ENCODE measurements at regions not wholly inside any gene's neighbourhood (a gene's known extent, or its start where the extent isn't known, plus 50 kb on each side); places are given as distances from the start of the nearest gene placed in this dataset.

GRCh38 chr2:23127465-23127864, 257.5 kb upstream of the KLHL29 start:
- Histone ChIP-seq H3K36me3 (ENCODE audit: control insufficient read depth, insufficient read depth, low read length, severe bottlenecking) (no peaks in the 10 kb centered on the region), H3K27me3 (replicated peaks; ENCODE audit: control insufficient read depth, insufficient read depth, low read length) (peaks cover 14% of the 10 kb centered on the region), H3K9ac (ENCODE audit: low read length) (no peak overlapping the region), H3K4me3 (ENCODE audit: low read length) (no peak overlapping the region), H3K9me3 (ENCODE audit: control insufficient read depth, low read length) (peaks cover 4% of the 10 kb centered on the region), H3K4me1 (ENCODE audit: control insufficient read depth, insufficient read depth, low read length) (no peaks in the 10 kb centered on the region)
- no peak for DNase-seq (ENCODE audit: low read depth)

GRCh38 chr2:23128684-23129292, 256.2 kb upstream of the KLHL29 start:
- H3K9ac ChIP-seq (ENCODE audit: low read length) = no peak overlapping the region
- H3K36me3 ChIP-seq (ENCODE audit: control insufficient read depth, insufficient read depth, low read length, severe bottlenecking) = no peaks in the 10 kb centered on the region
- peaks cover 4% of the 10 kb centered on the region for H3K9me3 ChIP-seq (ENCODE audit: control insufficient read depth, low read length)
- H3K27me3 ChIP-seq (replicated peaks; ENCODE audit: control insufficient read depth, insufficient read depth, low read length) = peaks cover 14% of the 10 kb centered on the region
- no peak for DNase-seq (ENCODE audit: low read depth)
- no peaks in the 10 kb centered on the region for H3K4me1 ChIP-seq (ENCODE audit: control insufficient read depth, insufficient read depth, low read length)
- no peak overlapping the region for H3K4me3 ChIP-seq (ENCODE audit: low read length)

GRCh38 chr2:23131066-23131575, 253.9 kb upstream of the KLHL29 start:
- Histone ChIP-seq H3K9me3 (ENCODE audit: control insufficient read depth, low read length) (peaks cover 4% of the 10 kb centered on the region), H3K4me1 (ENCODE audit: control insufficient read depth, insufficient read depth, low read length) (peaks cover 4% of the 10 kb centered on the region), H3K9ac (ENCODE audit: low read length) (no peak overlapping the region), H3K4me3 (ENCODE audit: low read length) (no peak overlapping the region), H3K36me3 (ENCODE audit: control insufficient read depth, insufficient read depth, low read length, severe bottlenecking) (no peaks in the 10 kb centered on the region), H3K27me3 (replicated peaks; ENCODE audit: control insufficient read depth, insufficient read depth, low read length) (peaks cover 10% of the 10 kb centered on the region)
- no peak for DNase-seq (ENCODE audit: low read depth)

- Histone ChIP-seq H3K9ac (ENCODE audit: low read length) (no peak overlapping the region), H3K36me3 (ENCODE audit: control insufficient read depth, insufficient read depth, low read length, severe bottlenecking) (no peaks in the 10 kb centered on the region), H3K4me3 (ENCODE audit: low read length) (no peak overlapping the region), H3K9me3 (ENCODE audit: control insufficient read depth, low read length) (peaks cover 4% of the 10 kb centered on the region), H3K27me3 (replicated peaks; ENCODE audit: control insufficient read depth, insufficient read depth, low read length) (peaks cover 10% of the 10 kb centered on the region), H3K4me1 (ENCODE audit: control insufficient read depth, insufficient read depth, low read length) (peaks cover 4% of the 10 kb centered on the region)
- no peak for DNase-seq (ENCODE audit: low read depth)
Observed at GRCh38 chr2:23132000-23132399, 253.0 kb upstream of the KLHL29 start.

GRCh38 chr2:23132823-23133595, 252.0 kb upstream of the KLHL29 start:
- Histone ChIP-seq H3K4me1 (ENCODE audit: control insufficient read depth, insufficient read depth, low read length) (peaks cover 4% of the 10 kb centered on the region), H3K4me3 (ENCODE audit: low read length) (no peak overlapping the region), H3K36me3 (ENCODE audit: control insufficient read depth, insufficient read depth, low read length, severe bottlenecking) (no peaks in the 10 kb centered on the region), H3K9me3 (ENCODE audit: control insufficient read depth, low read length) (peaks cover 4% of the 10 kb centered on the region), H3K9ac (ENCODE audit: low read length) (no peak overlapping the region), H3K27me3 (replicated peaks; ENCODE audit: control insufficient read depth, insufficient read depth, low read length) (peaks cover 8% of the 10 kb centered on the region)
- DNase-seq (ENCODE audit: low read depth) = no peak

- DNase-seq (ENCODE audit: low read depth) = no peak
- Histone ChIP-seq H3K4me3 (ENCODE audit: low read length) (no peak overlapping the region), H3K4me1 (ENCODE audit: control insufficient read depth, insufficient read depth, low read length) (peaks cover 4% of the 10 kb centered on the region), H3K27me3 (replicated peaks; ENCODE audit: control insufficient read depth, insufficient read depth, low read length) (peaks cover 4% of the 10 kb centered on the region), H3K36me3 (ENCODE audit: control insufficient read depth, insufficient read depth, low read length, severe bottlenecking) (no peaks in the 10 kb centered on the region), H3K9me3 (ENCODE audit: control insufficient read depth, low read length) (no peaks in the 10 kb centered on the region), H3K9ac (ENCODE audit: low read length) (no peak overlapping the region)
Observed at GRCh38 chr2:23134726-23135125, 250.3 kb upstream of the KLHL29 start.

- peaks cover 4% of the 10 kb centered on the region for H3K4me1 ChIP-seq (ENCODE audit: control insufficient read depth, insufficient read depth, low read length)
- H3K4me3 ChIP-seq (ENCODE audit: low read length) = no peak overlapping the region
- peak overlapping the region; percentile 36 for H3K9ac ChIP-seq (ENCODE audit: low read length)
- peaks cover 4% of the 10 kb centered on the region for H3K27me3 ChIP-seq (replicated peaks; ENCODE audit: control insufficient read depth, insufficient read depth, low read length)
- DNase-seq (ENCODE audit: low read depth) = no peak
- H3K9me3 ChIP-seq (ENCODE audit: control insufficient read depth, low read length) = no peaks in the 10 kb centered on the region
- H3K36me3 ChIP-seq (ENCODE audit: control insufficient read depth, insufficient read depth, low read length, severe bottlenecking) = no peaks in the 10 kb centered on the region
Observed at GRCh38 chr2:23135481-23136100, 249.4 kb upstream of the KLHL29 start.

GRCh38 chr2:23137166-23137565, 247.8 kb upstream of the KLHL29 start:
- no peak for DNase-seq (ENCODE audit: low read depth)
- Histone ChIP-seq H3K4me3 (ENCODE audit: low read length) (no peak overlapping the region), H3K4me1 (ENCODE audit: control insufficient read depth, insufficient read depth, low read length) (peaks cover 4% of the 10 kb centered on the region), H3K27me3 (replicated peaks; ENCODE audit: control insufficient read depth, insufficient read depth, low read length) (no peaks in the 10 kb centered on the region), H3K36me3 (ENCODE audit: control insufficient read depth, insufficient read depth, low read length, severe bottlenecking) (no peaks in the 10 kb centered on the region), H3K9ac (ENCODE audit: low read length) (no peak overlapping the region), H3K9me3 (ENCODE audit: control insufficient read depth, low read length) (no peaks in the 10 kb centered on the region)

- no peak for DNase-seq (ENCODE audit: low read depth)
- H3K27me3 ChIP-seq (replicated peaks; ENCODE audit: control insufficient read depth, insufficient read depth, low read length) = no peaks in the 10 kb centered on the region
- H3K9me3 ChIP-seq (ENCODE audit: control insufficient read depth, low read length) = no peaks in the 10 kb centered on the region
- H3K36me3 ChIP-seq (ENCODE audit: control insufficient read depth, insufficient read depth, low read length, severe bottlenecking) = no peaks in the 10 kb centered on the region
- no peak overlapping the region for H3K4me3 ChIP-seq (ENCODE audit: low read length)
- peaks cover 4% of the 10 kb centered on the region for H3K4me1 ChIP-seq (ENCODE audit: control insufficient read depth, insufficient read depth, low read length)
- no peak overlapping the region for H3K9ac ChIP-seq (ENCODE audit: low read length)
Observed at GRCh38 chr2:23138701-23139100, 246.3 kb upstream of the KLHL29 start.

- Histone ChIP-seq H3K27me3 (replicated peaks; ENCODE audit: control insufficient read depth, insufficient read depth, low read length) (peaks cover 6% of the 10 kb centered on the region), H3K4me1 (ENCODE audit: control insufficient read depth, insufficient read depth, low read length) (no peaks in the 10 kb centered on the region), H3K9ac (ENCODE audit: low read length) (no peak overlapping the region), H3K9me3 (ENCODE audit: control insufficient read depth, low read length) (no peaks in the 10 kb centered on the region), H3K36me3 (ENCODE audit: control insufficient read depth, insufficient read depth, low read length, severe bottlenecking) (no peaks in the 10 kb centered on the region), H3K4me3 (ENCODE audit: low read length) (no peak overlapping the region)
- no peak for DNase-seq (ENCODE audit: low read depth)
Observed at GRCh38 chr2:23145460-23145859, 239.5 kb upstream of the KLHL29 start.

- DNase-seq (ENCODE audit: low read depth) = no peak
- no peak overlapping the region for H3K4me3 ChIP-seq (ENCODE audit: low read length)
- H3K36me3 ChIP-seq (ENCODE audit: control insufficient read depth, insufficient read depth, low read length, severe bottlenecking) = no peaks in the 10 kb centered on the region
- H3K9ac ChIP-seq (ENCODE audit: low read length) = no peak overlapping the region
- H3K27me3 ChIP-seq (replicated peaks; ENCODE audit: control insufficient read depth, insufficient read depth, low read length) = peaks cover 6% of the 10 kb centered on the region
- H3K4me1 ChIP-seq (ENCODE audit: control insufficient read depth, insufficient read depth, low read length) = no peaks in the 10 kb centered on the region
- H3K9me3 ChIP-seq (ENCODE audit: control insufficient read depth, low read length) = no peaks in the 10 kb centered on the region
Observed at GRCh38 chr2:23146011-23146410, 239.0 kb upstream of the KLHL29 start.
